ENCODE measurements at regions not wholly inside any gene's neighbourhood (a gene's known extent, or its start where the extent isn't known, plus 50 kb on each side); places are given as distances from the start of the nearest gene placed in this dataset.

DNA sequence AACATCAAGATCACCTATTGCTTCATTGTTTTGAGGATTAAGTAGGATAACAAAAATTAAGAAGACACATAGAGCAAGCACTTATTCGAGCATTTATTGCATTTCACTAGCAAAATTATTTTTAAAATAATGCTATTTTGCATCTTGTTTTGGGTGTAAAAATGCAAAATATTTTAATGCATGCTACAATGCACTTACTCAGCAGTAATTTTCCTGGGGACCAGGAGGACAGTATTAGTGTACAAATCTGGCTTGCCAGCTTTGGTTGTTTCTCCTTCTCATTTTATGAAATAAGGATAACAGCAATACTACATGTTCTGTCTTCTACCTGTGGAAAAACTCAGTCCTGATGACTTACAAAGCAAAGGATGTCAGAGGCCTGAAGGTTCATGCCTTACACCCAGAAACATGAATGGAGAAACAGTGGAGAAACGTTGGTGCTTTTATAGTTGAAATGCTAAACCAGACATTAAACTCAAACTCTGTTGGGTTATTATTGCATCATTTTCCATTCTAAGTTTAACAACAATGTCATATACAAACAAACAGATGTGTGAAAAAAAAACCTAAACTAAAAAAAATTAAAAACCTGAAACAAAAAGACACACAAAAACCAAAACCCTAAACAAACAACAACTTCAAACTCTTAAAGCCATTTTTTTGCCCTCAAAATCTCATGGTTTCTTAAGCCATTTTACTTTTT, 50.2 kb upstream of the ATXN1 start:
- Histone ChIP-seq H2AK5ac (ENCODE audit: insufficient read length, low read length) (no peak overlapping the region), H3K18ac (ENCODE audit: insufficient read length, low read depth, low read length) (no peak overlapping the region), H2BK12ac (ENCODE audit: insufficient read length, low read depth, low read length) (no peak overlapping the region), H3K9ac (ENCODE audit: extremely low read depth, insufficient read length, low read length) (no peak overlapping the region), H4K91ac (ENCODE audit: insufficient read length, low read depth, low read length) (no peak overlapping the region), H3K4me2 (ENCODE audit: insufficient read depth, insufficient read length, low read length) (no peak overlapping the region), H3K56ac (ENCODE audit: insufficient read length, low read depth, low read length) (no peak overlapping the region), H4K5ac (ENCODE audit: insufficient read length, low read depth, low read length) (no peak overlapping the region), H4K8ac (replicated peaks; ENCODE audit: insufficient read length, low read depth, low read length) (no peak overlapping the region), H2BK120ac (ENCODE audit: low read depth, low read length, poor library complexity, severe bottlenecking) (no peak overlapping the region), H3K79me2 (ENCODE audit: insufficient read depth, low read length) (no peaks in the 10 kb centered on the region), H3K9me3 (ENCODE audit: control insufficient read depth, low read depth, low read length) (peaks cover 14% of the 10 kb centered on the region), H3K23me2 (ENCODE audit: insufficient read length, low read depth, low read length, poor library complexity, severe bottlenecking) (no peaks in the 10 kb centered on the region), H3K23ac (ENCODE audit: insufficient read length, low read depth, low read length) (no peak overlapping the region), H4K20me1 (ENCODE audit: control insufficient read depth, insufficient read depth, insufficient read length) (no peaks in the 10 kb centered on the region), H2BK15ac (ENCODE audit: low read depth, low read length) (no peak overlapping the region), H2BK20ac (ENCODE audit: low read depth, low read length, poor library complexity, severe bottlenecking) (no peak overlapping the region), H3T11ph (ENCODE audit: low read length) (no peak overlapping the region), H3K79me1 (ENCODE audit: insufficient read depth, low read depth, low read length, poor library complexity, severe bottlenecking) (no peaks in the 10 kb centered on the region), H2BK5ac (ENCODE audit: insufficient read length, low read length) (no peak overlapping the region), H2AFZ (ENCODE audit: low read length) (no peak overlapping the region), H3K27me3 (ENCODE audit: insufficient read depth, low read length) (no peaks in the 10 kb centered on the region), H3K14ac (ENCODE audit: insufficient read depth, low read length) (no peak overlapping the region), H3K27ac (ENCODE audit: insufficient read length, low read depth, low read length) (no peak overlapping the region), H3K4me1 (ENCODE audit: insufficient read depth, low read length) (no peaks in the 10 kb centered on the region), H3K4ac (ENCODE audit: low read depth, low read length) (no peak overlapping the region)
- Mint-ChIP-seq H3K4me3 (no peak overlapping the region), H3K4me1 (peaks cover 0 to 5% of the 10 kb centered on the region in 2 experiments; a peak in 1 of 4 replicates), H3K27me3 (ENCODE audit: low read depth) (no peaks in the 10 kb centered on the region; the same call in 1 of the 2 replicates), H3K36me3 (ENCODE audit: insufficient read depth in 1 of 3, low read depth in 3 of 3) (peaks cover 17 to 38% (median 21%) of the 10 kb centered on the region in 3 experiments), H3K27ac (no peak overlapping the region), H3K9me3 (peaks cover 25 to 35% of the 10 kb centered on the region in 2 experiments)
- DNase-seq, result no peak
- WGBS (ENCODE audit: extremely low coverage, insufficient read length, low lambda C conversion rate), result no CpG with 5 or more reads among the region's 2 CpGs
- TF ChIP-seq, protein P1, sequence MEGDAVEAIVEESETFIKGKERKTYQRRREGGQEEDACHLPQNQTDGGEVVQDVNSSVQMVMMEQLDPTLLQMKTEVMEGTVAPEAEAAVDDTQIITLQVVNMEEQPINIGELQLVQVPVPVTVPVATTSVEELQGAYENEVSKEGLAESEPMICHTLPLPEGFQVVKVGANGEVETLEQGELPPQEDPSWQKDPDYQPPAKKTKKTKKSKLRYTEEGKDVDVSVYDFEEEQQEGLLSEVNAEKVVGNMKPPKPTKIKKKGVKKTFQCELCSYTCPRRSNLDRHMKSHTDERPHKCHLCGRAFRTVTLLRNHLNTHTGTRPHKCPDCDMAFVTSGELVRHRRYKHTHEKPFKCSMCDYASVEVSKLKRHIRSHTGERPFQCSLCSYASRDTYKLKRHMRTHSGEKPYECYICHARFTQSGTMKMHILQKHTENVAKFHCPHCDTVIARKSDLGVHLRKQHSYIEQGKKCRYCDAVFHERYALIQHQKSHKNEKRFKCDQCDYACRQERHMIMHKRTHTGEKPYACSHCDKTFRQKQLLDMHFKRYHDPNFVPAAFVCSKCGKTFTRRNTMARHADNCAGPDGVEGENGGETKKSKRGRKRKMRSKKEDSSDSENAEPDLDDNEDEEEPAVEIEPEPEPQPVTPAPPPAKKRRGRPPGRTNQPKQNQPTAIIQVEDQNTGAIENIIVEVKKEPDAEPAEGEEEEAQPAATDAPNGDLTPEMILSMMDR (conservative IDR thresholded peaks at IDR 0.05), result no peak
